GM12878 (cell line): ENCODE measurements at regions not wholly inside any gene's neighbourhood (a gene's known extent, or its start where the extent isn't known, plus 50 kb on each side); places are given as distances from the start of the nearest gene placed in this dataset.

Source experiments
- ATAC-seq: fragments of 200-7000 bp; cut with Tn5 transposase; 3 replicates; pipeline ENCODE4 v1.9.1; 2020; ENCODE audit warnings: mild to moderate bottlenecking, moderate library complexity
- BruUV-seq: library from RNA; stranded (reverse); fragments of 400-500 nt; replicated peaks from 2 replicates; lab custom pipeline; 2021; lab: Mats Ljungman, UMichigan
- CTCF ChIA-PET: fragments of 300-600 bp; sonication (Branson Sonifier 250); formaldehyde crosslinking; extraction: SDS; loops from one replicate; lab custom pipeline; 2021; ENCODE audit warnings: inconsistent platforms; lab: Yijun Ruan, JAX
- POLR2A ChIA-PET: fragments of 350-600 bp; formaldehyde crosslinking; extraction: SDS; loops from one replicate; lab custom pipeline; 2021; ENCODE audit warnings: inconsistent platforms; lab: Charles Lee
- RAD21 ChIA-PET: fragments of 300-600 bp; sonication (Branson Sonifier 250); formaldehyde crosslinking; loops from one replicate; lab custom pipeline; 2023; ENCODE audit warnings: antibody characterized with exemption; ENCODE audit not compliant: unreplicated experiment; lab: Charles Lee
- SMC1A ChIA-PET: fragments of 300-600 bp; sonication (Branson Sonifier 250); formaldehyde crosslinking; loops from one replicate; lab custom pipeline; 2023; ENCODE audit not compliant: unreplicated experiment, uncharacterized antibody; lab: Charles Lee
- DNase-seq: peaks from one replicate; pipeline ENCODE4 v3.0.0-alpha.2; 2011; ENCODE audit warnings: low read depth, low spot score
- FAIRE-seq: peaks from 3 replicates; lab custom pipeline; 2011; peaks lifted over from hg19 to GRCh38; lab: Jason Lieb, UNC
- H2AFZ ChIP-seq: 2 replicates; pipeline ENCODE4 v1.6.0; 2011; ENCODE audit warnings: low read depth, low read length, control low read depth; ENCODE audit not compliant: control insufficient read depth
- H3K27ac ChIP-seq: 2 replicates; pipeline ENCODE4 v1.5.1; 2011; ENCODE audit warnings: control low read depth; ENCODE audit not compliant: control insufficient read depth, insufficient read depth
- H3K27me3 ChIP-seq, 2 experiments: replicated peaks in 1 of 2; 2 replicates each; pipeline versions ENCODE4 v1.6.0 to v1.6.1; 2011; ENCODE audit warnings: low read length in 1 of 2; ENCODE audit not compliant: control insufficient read depth in 2 of 2, insufficient read depth in 2 of 2
- H3K36me3 ChIP-seq, 2 experiments: 2 replicates each; pipeline ENCODE4 v1.5.1; 2011; ENCODE audit warnings: low read length in 1 of 2; ENCODE audit not compliant: control insufficient read depth in 2 of 2, insufficient read depth in 2 of 2
- H3K4me1 ChIP-seq: 2 replicates; pipeline ENCODE4 v1.6.1; 2011; ENCODE audit warnings: mild to moderate bottlenecking, low read length, moderate library complexity, mixed read lengths; ENCODE audit not compliant: control insufficient read depth, insufficient read depth
- H3K4me2 ChIP-seq: 2 replicates; pipeline ENCODE4 v1.6.0; 2011; ENCODE audit warnings: control low read depth; ENCODE audit not compliant: control insufficient read depth, insufficient read depth
- H3K4me3 ChIP-seq: fragments of 200-600 bp; sonication (generic); 2 replicates; pipeline ENCODE4 v1.5.1; 2016
- H3K79me2 ChIP-seq: 2 replicates; pipeline ENCODE4 v1.6.0; 2011; ENCODE audit warnings: low read length; ENCODE audit not compliant: control insufficient read depth, insufficient read depth
- H3K9ac ChIP-seq: 2 replicates; pipeline ENCODE4 v1.8.0; 2011; ENCODE audit warnings: low read length, control low read depth, mixed read lengths; ENCODE audit not compliant: control insufficient read depth, insufficient read depth
- H3K9me3 ChIP-seq: replicated peaks from 3 replicates; pipeline ENCODE4 v1.5.1; 2011; ENCODE audit warnings: mild to moderate bottlenecking, low read length; ENCODE audit not compliant: control insufficient read depth, insufficient read depth
- H4K20me1 ChIP-seq: 2 replicates; pipeline ENCODE4 v1.6.0; 2011; ENCODE audit not compliant: control insufficient read depth, insufficient read depth
- ASH2L ChIP-seq: fragments of 300-600, 200-600 bp; sonication (generic); IDR thresholded peaks from 2 replicates; pipeline ENCODE4 v1.6.1; 2017; ENCODE audit warnings: low read depth, mild to moderate bottlenecking, borderline replicate concordance
- BMI1 ChIP-seq: fragments of 450-650 bp; IDR thresholded peaks from 2 replicates; pipeline ENCODE4 v1.6.1; 2016; ENCODE audit warnings: mild to moderate bottlenecking, moderate library complexity, borderline replicate concordance
- BRCA1 ChIP-seq: IDR thresholded peaks from 2 replicates; pipeline ENCODE4 v1.6.1; 2011; ENCODE audit warnings: low read depth, low read length, improper control_type of control experiment
- CBX3 ChIP-seq: fragments of 200-600 bp; sonication (generic); IDR thresholded peaks from 2 replicates; pipeline ENCODE4 v1.6.1; 2016; ENCODE audit warnings: low read depth, borderline replicate concordance
- CBX5 ChIP-seq: sonication (generic); IDR thresholded peaks from 2 replicates; pipeline ENCODE4 v1.6.1; 2016; ENCODE audit warnings: low read depth, moderate library complexity, mild to moderate bottlenecking, inconsistent platforms
- ESRRA ChIP-seq: IDR thresholded peaks from 2 replicates; pipeline ENCODE4 v1.6.1; 2012; ENCODE audit warnings: mild to moderate bottlenecking, low read length, improper control_type of control experiment
- IKZF2 ChIP-seq, 2 experiments: fragments of 450-650 bp; IDR thresholded peaks; 2 replicates each; pipeline ENCODE4 v1.6.1; 2017; ENCODE audit warnings: mild to moderate bottlenecking in 2 of 2, moderate library complexity in 2 of 2
- MTA2 ChIP-seq: fragments of 450-650 bp; IDR thresholded peaks from 2 replicates; pipeline ENCODE4 v1.6.1; 2016; ENCODE audit warnings: low read depth, mild to moderate bottlenecking, moderate library complexity
- MYB ChIP-seq: fragments of 150-350 bp; IDR thresholded peaks from 2 replicates; pipeline ENCODE4 v1.6.1; 2014; ENCODE audit warnings: mild to moderate bottlenecking, low read depth, low read length, borderline replicate concordance
- POLR2A ChIP-seq: IDR thresholded peaks from 2 replicates; pipeline ENCODE4 v1.6.1; 2011; ENCODE audit warnings: low read depth, mild to moderate bottlenecking, low read length
- RFX5 ChIP-seq: IDR thresholded peaks from 2 replicates; pipeline ENCODE4 v1.6.1; 2011; ENCODE audit warnings: low read depth, low read length, improper control_type of control experiment
- TAF1 ChIP-seq: IDR thresholded peaks from 2 replicates; pipeline ENCODE4 v1.6.1; 2011; ENCODE audit warnings: mild to moderate bottlenecking, low read depth, low read length, borderline replicate concordance
- TCF12 ChIP-seq: IDR thresholded peaks from 2 replicates; pipeline ENCODE4 v1.6.1; 2011; ENCODE audit warnings: low read depth, mild to moderate bottlenecking, low read length
- ZNF274 ChIP-seq: IDR thresholded peaks from one replicate; pipeline ENCODE4 v1.8.0; 2011; ENCODE audit not compliant: insufficient read length, insufficient read depth
- WGBS: methylation state at CpG from one replicate; pipeline ENCODE4 v1.1.6; 2016; ENCODE audit warnings: low lambda C conversion rate; ENCODE audit not compliant: insufficient replicate concordance, insufficient coverage; ENCODE audit errors: missing lambda C conversion rate; 5-methylcytosine and 5-hydroxymethylcytosine counted together
- in situ Hi-C: fragments of 300-500 bp; cut with MboI; formaldehyde crosslinking; loops from 9 replicates; pipeline ENCODE4 v1.14.3; 2018; ENCODE audit warnings: mixed read lengths
- intact Hi-C: fragments of 100-400 bp; cut with micrococcal nuclease; formaldehyde crosslinking; loops from one replicate; pipeline ENCODE4 v1.14.2; 2022; ENCODE audit not compliant: unreplicated experiment
- TF ChIP-seq, protein P1 (sequence below): fragments of 450-650 bp; IDR thresholded peaks from 2 replicates; pipeline ENCODE4 v1.6.1; 2017; ENCODE audit warnings: antibody characterized with exemption, mild to moderate bottlenecking, moderate library complexity
- TF ChIP-seq, protein P2 (sequence below): fragments of 450-650 bp; IDR thresholded peaks from 2 replicates; pipeline ENCODE4 v1.6.1; 2017; ENCODE audit warnings: borderline replicate concordance
- TF ChIP-seq, protein P3 (sequence below): fragments of 450-650 bp; IDR thresholded peaks from 2 replicates; pipeline ENCODE4 v1.6.1; 2018; ENCODE audit warnings: borderline replicate concordance, mild to moderate bottlenecking; ENCODE audit not compliant: partially characterized antibody

DNA sequence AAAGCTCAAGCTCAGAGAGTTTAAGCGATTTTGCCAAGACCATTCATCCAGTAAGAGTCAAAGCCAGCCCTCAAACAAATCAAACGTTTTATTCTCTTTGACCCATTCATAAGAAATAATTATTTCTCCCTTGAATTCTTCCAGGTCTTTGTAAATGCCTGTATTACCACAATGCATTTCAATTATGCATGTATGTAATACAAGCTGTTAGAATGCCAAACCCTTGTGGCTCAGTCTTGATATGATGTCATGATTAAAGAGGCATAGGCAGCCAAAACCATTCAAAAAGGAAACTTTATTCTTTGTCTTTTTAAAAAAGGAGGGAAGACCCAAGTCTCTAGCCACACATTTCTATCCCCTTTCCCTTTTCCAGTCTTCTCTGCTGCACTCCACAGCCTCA, 56.5 kb upstream of the PGM2 start (continued):
- no peak for TF ChIP-seq ZNF274

DNA sequence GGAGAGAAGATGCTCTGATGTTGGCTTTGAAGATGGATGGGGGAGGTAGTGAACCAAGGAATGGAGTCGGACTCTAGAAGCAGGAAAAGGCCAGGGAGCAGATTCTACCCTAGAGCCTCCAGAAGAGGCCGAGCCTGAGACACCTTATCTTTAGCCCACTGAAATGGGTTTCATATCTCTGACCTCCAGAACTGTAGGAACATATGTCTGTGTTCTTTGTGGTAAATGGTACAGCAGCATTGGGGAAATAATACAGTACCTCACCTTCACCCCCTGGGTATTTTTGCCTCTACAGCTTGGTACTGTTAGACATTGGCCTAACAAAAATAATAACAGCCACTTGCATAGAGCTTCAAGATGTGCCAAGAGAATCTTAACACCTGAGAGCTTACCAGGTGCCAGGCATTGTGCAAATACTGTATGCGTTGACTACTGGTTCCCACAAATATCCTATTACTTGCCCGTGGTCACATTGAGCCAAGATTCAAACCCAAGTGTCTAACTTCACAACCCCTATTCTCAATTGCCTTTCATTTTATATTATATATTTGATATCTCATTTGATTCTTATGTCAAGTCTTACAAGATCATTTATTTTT, 57.0 kb upstream of the PGM2 start:
- ChIA-PET POLR2A (no interaction called here), CTCF (no interaction called here), SMC1A (no interaction called here), RAD21 (no interaction called here)
- in situ Hi-C loops: no loop called here
- 61% methylated on average over 4 of the region's 4 CpGs for WGBS
- Histone ChIP-seq H4K20me1 (no peaks in the 10 kb centered on the region), H3K79me2 (no peaks in the 10 kb centered on the region), H3K36me3 (no peaks in the 10 kb centered on the region), H3K27me3 (no peaks in the 10 kb centered on the region), H3K4me2 (no peak overlapping the region), H3K4me1 (no peaks in the 10 kb centered on the region; the same call in 1 of the 2 replicates), H3K9ac (no peak overlapping the region), H2AFZ (no peak overlapping the region), H3K9me3 (no peaks in the 10 kb centered on the region), H3K4me3 (no peak overlapping the region), H3K27ac (no peak overlapping the region)
- no TSS peak for BruUV-seq
- no peak for FAIRE-seq
- intact Hi-C loops: loop anchor here (10.0 kb wide), 1 partner anchor 335 kb away; no protein-coding TSS in a partner anchor
- DNase-seq: no peak
- no peak for ATAC-seq
- TF ChIP-seq MTA2 (no peak), ASH2L (no peak), MYB (no peak), IKZF2 (IDR thresholded peaks at IDR 0.05) (no peak), POLR2A (no peak), BMI1 (no peak), ESRRA (no peak), CBX5 (no peak), RFX5 (no peak), BRCA1 (no peak), TCF12 (no peak), CBX3 (no peak), TAF1 (no peak)
- TF ChIP-seq, protein P1, sequence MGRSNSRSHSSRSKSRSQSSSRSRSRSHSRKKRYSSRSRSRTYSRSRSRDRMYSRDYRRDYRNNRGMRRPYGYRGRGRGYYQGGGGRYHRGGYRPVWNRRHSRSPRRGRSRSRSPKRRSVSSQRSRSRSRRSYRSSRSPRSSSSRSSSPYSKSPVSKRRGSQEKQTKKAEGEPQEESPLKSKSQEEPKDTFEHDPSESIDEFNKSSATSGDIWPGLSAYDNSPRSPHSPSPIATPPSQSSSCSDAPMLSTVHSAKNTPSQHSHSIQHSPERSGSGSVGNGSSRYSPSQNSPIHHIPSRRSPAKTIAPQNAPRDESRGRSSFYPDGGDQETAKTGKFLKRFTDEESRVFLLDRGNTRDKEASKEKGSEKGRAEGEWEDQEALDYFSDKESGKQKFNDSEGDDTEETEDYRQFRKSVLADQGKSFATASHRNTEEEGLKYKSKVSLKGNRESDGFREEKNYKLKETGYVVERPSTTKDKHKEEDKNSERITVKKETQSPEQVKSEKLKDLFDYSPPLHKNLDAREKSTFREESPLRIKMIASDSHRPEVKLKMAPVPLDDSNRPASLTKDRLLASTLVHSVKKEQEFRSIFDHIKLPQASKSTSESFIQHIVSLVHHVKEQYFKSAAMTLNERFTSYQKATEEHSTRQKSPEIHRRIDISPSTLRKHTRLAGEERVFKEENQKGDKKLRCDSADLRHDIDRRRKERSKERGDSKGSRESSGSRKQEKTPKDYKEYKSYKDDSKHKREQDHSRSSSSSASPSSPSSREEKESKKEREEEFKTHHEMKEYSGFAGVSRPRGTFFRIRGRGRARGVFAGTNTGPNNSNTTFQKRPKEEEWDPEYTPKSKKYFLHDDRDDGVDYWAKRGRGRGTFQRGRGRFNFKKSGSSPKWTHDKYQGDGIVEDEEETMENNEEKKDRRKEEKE: no peak
- TF ChIP-seq, protein P2, sequence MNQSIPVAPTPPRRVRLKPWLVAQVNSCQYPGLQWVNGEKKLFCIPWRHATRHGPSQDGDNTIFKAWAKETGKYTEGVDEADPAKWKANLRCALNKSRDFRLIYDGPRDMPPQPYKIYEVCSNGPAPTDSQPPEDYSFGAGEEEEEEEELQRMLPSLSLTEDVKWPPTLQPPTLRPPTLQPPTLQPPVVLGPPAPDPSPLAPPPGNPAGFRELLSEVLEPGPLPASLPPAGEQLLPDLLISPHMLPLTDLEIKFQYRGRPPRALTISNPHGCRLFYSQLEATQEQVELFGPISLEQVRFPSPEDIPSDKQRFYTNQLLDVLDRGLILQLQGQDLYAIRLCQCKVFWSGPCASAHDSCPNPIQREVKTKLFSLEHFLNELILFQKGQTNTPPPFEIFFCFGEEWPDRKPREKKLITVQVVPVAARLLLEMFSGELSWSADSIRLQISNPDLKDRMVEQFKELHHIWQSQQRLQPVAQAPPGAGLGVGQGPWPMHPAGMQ: no peak
- TF ChIP-seq, protein P3, sequence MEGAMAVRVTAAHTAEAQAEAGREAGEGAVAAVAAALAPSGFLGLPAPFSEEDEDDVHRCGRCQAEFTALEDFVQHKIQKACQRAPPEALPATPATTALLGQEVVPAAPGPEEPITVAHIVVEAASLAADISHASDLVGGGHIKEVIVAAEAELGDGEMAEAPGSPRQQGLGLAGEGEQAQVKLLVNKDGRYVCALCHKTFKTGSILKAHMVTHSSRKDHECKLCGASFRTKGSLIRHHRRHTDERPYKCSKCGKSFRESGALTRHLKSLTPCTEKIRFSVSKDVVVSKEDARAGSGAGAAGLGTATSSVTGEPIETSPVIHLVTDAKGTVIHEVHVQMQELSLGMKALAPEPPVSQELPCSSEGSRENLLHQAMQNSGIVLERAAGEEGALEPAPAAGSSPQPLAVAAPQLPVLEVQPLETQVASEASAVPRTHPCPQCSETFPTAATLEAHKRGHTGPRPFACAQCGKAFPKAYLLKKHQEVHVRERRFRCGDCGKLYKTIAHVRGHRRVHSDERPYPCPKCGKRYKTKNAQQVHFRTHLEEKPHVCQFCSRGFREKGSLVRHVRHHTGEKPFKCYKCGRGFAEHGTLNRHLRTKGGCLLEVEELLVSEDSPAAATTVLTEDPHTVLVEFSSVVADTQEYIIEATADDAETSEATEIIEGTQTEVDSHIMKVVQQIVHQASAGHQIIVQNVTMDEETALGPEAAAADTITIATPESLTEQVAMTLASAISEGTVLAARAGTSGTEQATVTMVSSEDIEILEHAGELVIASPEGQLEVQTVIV: no peak
